Heart left ventricle (tissue), 13 donors: ENCODE measurements at regions not wholly inside any gene's neighbourhood (a gene's known extent, or its start where the extent isn't known, plus 50 kb on each side); places are given as distances from the start of the nearest gene placed in this dataset.

Experiments used
- CTCF ChIP-seq, 12 donors: fragments of 200-600 bp; sonication (generic) in 4 of 12; IDR thresholded peaks; one replicate each; pipeline versions ENCODE4 v1.5.0 to v1.8.0; 2018 to 2022; ENCODE audit warnings: antibody characterized with exemption in 12 of 12, mild to moderate bottlenecking in 5 of 12
- POLR2A ChIP-seq, 2 donors: fragments of 450-650 bp; IDR thresholded peaks; one replicate each; pipeline ENCODE4 v1.6.1; 2017; ENCODE audit warnings: antibody characterized with exemption in 2 of 2, mild to moderate bottlenecking in 2 of 2, moderate library complexity in 2 of 2
- donor health status: ischemic (EF 13 %, LVEDD 7.1; RV severe dilation, severe dysfunction).
- donor health status: DM: no; HTN: yes; CAD: no.
- donor health status: DM: no; HTN: no; CAD: no.
- donor health status: ischemic (EF 25% LVEDD 6.9; RV normal size, moderate dysfunction).
- donor health status: ischemic (EF 25% LVEDD 5.7; RV mildly dilated, moderate dysfunction).
- donor health status: ischemic (EF 35%, LVEDD 5.7; RV mildly dilated, moderate dysfunction).
- donor health status: nonischemic (EF 11% LVEDD 7.7; RV severe dilation, severe dysfunction).
- donor health status: DM: yes; HTN: yes; CAD: no.
- donor health status: PGD.
- donor health status: ischemic (EF 29% LVEDD 5.4; RV normal size, mild dysfunction).
- donor health status: nonischemic (EF 23%, LVEDD 6.1; RV moderate dilation, normal function).

GRCh38 chr11:123255909-123256308 lies 60.9 kb upstream of the CLMP start:
- no peak for TF ChIP-seq CTCF (IDR thresholded peaks at IDR 0.05)
- no peak for TF ChIP-seq POLR2A (IDR thresholded peaks at IDR 0.05)
